ENCODE measurements at regions not wholly inside any gene's neighbourhood (a gene's known extent, or its start where the extent isn't known, plus 50 kb on each side); places are given as distances from the start of the nearest gene placed in this dataset.

- TF ChIP-seq CTCF (IDR thresholded peaks at IDR 0.05) (no peak), POLR2A (IDR thresholded peaks at IDR 0.05) (no peak)
Observed at GRCh38 chr6:134708079-134708478, 241.8 kb downstream of the ALDH8A1 start.
